ENCODE measurements at regions not wholly inside any gene's neighbourhood (a gene's known extent, or its start where the extent isn't known, plus 50 kb on each side); places are given as distances from the start of the nearest gene placed in this dataset.

GRCh38 chr5:136720674-136721073 is 355.3 kb upstream of the TRPC7 start (continued):
- TF ChIP-seq JUN (IDR thresholded peaks at IDR 0.05; ENCODE audit: low read depth, low read length) (no peak), NANOG (IDR thresholded peaks at IDR 0.05; ENCODE audit: insufficient read depth, low read depth, low read length, poor library complexity, severe bottlenecking) (no peak), EZH2 (IDR thresholded peaks at IDR 0.05; ENCODE audit: low read depth, low read length, severe bottlenecking) (no peak), SRF (IDR thresholded peaks at IDR 0.05; ENCODE audit: low read depth, low read length) (no peak), BRCA1 (IDR thresholded peaks at IDR 0.05; ENCODE audit: low read depth, low read length) (no peak), RFX5 (IDR thresholded peaks at IDR 0.05; ENCODE audit: borderline replicate concordance, low read depth, low read length) (no peak), SP1 (IDR thresholded peaks at IDR 0.05; ENCODE audit: low read depth, low read length) (no peak), BCL11A (IDR thresholded peaks at IDR 0.05; ENCODE audit: low read depth in 2 of 2, low read length in 2 of 2) (no peak), CREB1 (IDR thresholded peaks at IDR 0.05) (no peak), RXRA (IDR thresholded peaks at IDR 0.05; ENCODE audit: insufficient read depth, low read depth, low read length) (no peak), HDAC2 (IDR thresholded peaks at IDR 0.05; ENCODE audit: borderline replicate concordance in 1 of 2, low read depth in 2 of 2, low read length in 2 of 2) (no peak), CBX5 (IDR thresholded peaks at IDR 0.05; ENCODE audit: low read depth, low read length) (no peak), POU5F1 (IDR thresholded peaks at IDR 0.05; ENCODE audit: low read depth, low read length) (no peak), SP2 (IDR thresholded peaks at IDR 0.05; ENCODE audit: low read length) (no peak), TBP (IDR thresholded peaks at IDR 0.05; ENCODE audit: low read depth, low read length) (no peak), TAF1 (IDR thresholded peaks at IDR 0.05; ENCODE audit: low read depth, low read length) (no peak), MAX (IDR thresholded peaks at IDR 0.05) (no peak), POLR2AphosphoS5 (IDR thresholded peaks at IDR 0.05; ENCODE audit: low read depth, low read length) (no peak)

All from H1 (cell line).